GM12878 (cell line): ENCODE measurements at regions not wholly inside any gene's neighbourhood (a gene's known extent, or its start where the extent isn't known, plus 50 kb on each side); places are given as distances from the start of the nearest gene placed in this dataset.

Experiments
- ATAC-seq: fragments of 200-7000 bp; cut with Tn5 transposase; 3 replicates; pipeline ENCODE4 v1.9.1; 2020; ENCODE audit warnings: mild to moderate bottlenecking, moderate library complexity
- BruUV-seq: library from RNA; stranded (reverse); fragments of 400-500 nt; replicated peaks from 2 replicates; lab custom pipeline; 2021; lab: Mats Ljungman, UMichigan
- CTCF ChIA-PET: fragments of 300-600 bp; sonication (Branson Sonifier 250); formaldehyde crosslinking; extraction: SDS; loops from one replicate; lab custom pipeline; 2021; ENCODE audit warnings: inconsistent platforms; lab: Yijun Ruan, JAX
- POLR2A ChIA-PET: fragments of 350-600 bp; formaldehyde crosslinking; extraction: SDS; loops from one replicate; lab custom pipeline; 2021; ENCODE audit warnings: inconsistent platforms; lab: Charles Lee
- RAD21 ChIA-PET: fragments of 300-600 bp; sonication (Branson Sonifier 250); formaldehyde crosslinking; loops from one replicate; lab custom pipeline; 2023; ENCODE audit warnings: antibody characterized with exemption; ENCODE audit not compliant: unreplicated experiment; lab: Charles Lee
- SMC1A ChIA-PET: fragments of 300-600 bp; sonication (Branson Sonifier 250); formaldehyde crosslinking; loops from one replicate; lab custom pipeline; 2023; ENCODE audit not compliant: unreplicated experiment, uncharacterized antibody; lab: Charles Lee
- DNase-seq: peaks from one replicate; pipeline ENCODE4 v3.0.0-alpha.2; 2011; ENCODE audit warnings: low read depth, low spot score
- FAIRE-seq: peaks from 3 replicates; lab custom pipeline; 2011; peaks lifted over from hg19 to GRCh38; lab: Jason Lieb, UNC
- H2AFZ ChIP-seq: 2 replicates; pipeline ENCODE4 v1.6.0; 2011; ENCODE audit warnings: low read depth, low read length, control low read depth; ENCODE audit not compliant: control insufficient read depth
- H3K27ac ChIP-seq: 2 replicates; pipeline ENCODE4 v1.5.1; 2011; ENCODE audit warnings: control low read depth; ENCODE audit not compliant: control insufficient read depth, insufficient read depth
- H3K27me3 ChIP-seq, 2 experiments: replicated peaks in 1 of 2; 2 replicates each; pipeline versions ENCODE4 v1.6.0 to v1.6.1; 2011; ENCODE audit warnings: low read length in 1 of 2; ENCODE audit not compliant: control insufficient read depth in 2 of 2, insufficient read depth in 2 of 2
- H3K36me3 ChIP-seq, 2 experiments: 2 replicates each; pipeline ENCODE4 v1.5.1; 2011; ENCODE audit warnings: low read length in 1 of 2; ENCODE audit not compliant: control insufficient read depth in 2 of 2, insufficient read depth in 2 of 2
- H3K4me1 ChIP-seq: 2 replicates; pipeline ENCODE4 v1.6.1; 2011; ENCODE audit warnings: mild to moderate bottlenecking, low read length, moderate library complexity, mixed read lengths; ENCODE audit not compliant: control insufficient read depth, insufficient read depth
- H3K4me2 ChIP-seq: 2 replicates; pipeline ENCODE4 v1.6.0; 2011; ENCODE audit warnings: control low read depth; ENCODE audit not compliant: control insufficient read depth, insufficient read depth
- H3K4me3 ChIP-seq: fragments of 200-600 bp; sonication (generic); 2 replicates; pipeline ENCODE4 v1.5.1; 2016
- H3K79me2 ChIP-seq: 2 replicates; pipeline ENCODE4 v1.6.0; 2011; ENCODE audit warnings: low read length; ENCODE audit not compliant: control insufficient read depth, insufficient read depth
- H3K9ac ChIP-seq: 2 replicates; pipeline ENCODE4 v1.8.0; 2011; ENCODE audit warnings: low read length, control low read depth, mixed read lengths; ENCODE audit not compliant: control insufficient read depth, insufficient read depth
- H3K9me3 ChIP-seq: replicated peaks from 3 replicates; pipeline ENCODE4 v1.5.1; 2011; ENCODE audit warnings: mild to moderate bottlenecking, low read length; ENCODE audit not compliant: control insufficient read depth, insufficient read depth
- H4K20me1 ChIP-seq: 2 replicates; pipeline ENCODE4 v1.6.0; 2011; ENCODE audit not compliant: control insufficient read depth, insufficient read depth
- BACH1 ChIP-seq: fragments of 450-650 bp; IDR thresholded peaks from 2 replicates; pipeline ENCODE4 v1.6.1; 2017; ENCODE audit warnings: mild to moderate bottlenecking, borderline replicate concordance
- BCLAF1 ChIP-seq: fragments of 450-650 bp; IDR thresholded peaks from 2 replicates; pipeline ENCODE4 v1.6.1; 2017; ENCODE audit warnings: antibody characterized with exemption, mild to moderate bottlenecking, moderate library complexity
- BRCA1 ChIP-seq: IDR thresholded peaks from 2 replicates; pipeline ENCODE4 v1.6.1; 2011; ENCODE audit warnings: low read depth, low read length, improper control_type of control experiment
- FOXK2 ChIP-seq: fragments of 450-650 bp; IDR thresholded peaks from 2 replicates; pipeline ENCODE4 v1.6.1; 2017; ENCODE audit warnings: mild to moderate bottlenecking, moderate library complexity
- MLLT1 ChIP-seq: fragments of 450-650 bp; IDR thresholded peaks from 2 replicates; pipeline ENCODE4 v1.6.1; 2016; ENCODE audit warnings: mild to moderate bottlenecking
- NFXL1 ChIP-seq: fragments of 450-650 bp; IDR thresholded peaks from 2 replicates; pipeline ENCODE4 v1.6.1; 2017; ENCODE audit warnings: antibody characterized with exemption, mild to moderate bottlenecking, borderline replicate concordance
- NFYB ChIP-seq: IDR thresholded peaks from 2 replicates; pipeline ENCODE4 v1.6.1; 2011; ENCODE audit warnings: low read depth, mild to moderate bottlenecking, low read length, improper control_type of control experiment, moderate library complexity; ENCODE audit not compliant: insufficient read depth
- NR2C1 ChIP-seq: fragments of 450-650 bp; IDR thresholded peaks from 2 replicates; pipeline ENCODE4 v1.6.1; 2017; ENCODE audit warnings: antibody characterized with exemption, mild to moderate bottlenecking, moderate library complexity
- PKNOX1 ChIP-seq: fragments of 450-650 bp; IDR thresholded peaks from 2 replicates; pipeline ENCODE4 v1.6.1; 2016; ENCODE audit warnings: mild to moderate bottlenecking
- PRDM15 ChIP-seq: fragments of 450-650 bp; formaldehyde crosslinking; IDR thresholded peaks from 2 replicates; pipeline ENCODE4 v1.4.0; 2020; ENCODE audit warnings: mild to moderate bottlenecking, moderate library complexity
- SIX5 ChIP-seq: IDR thresholded peaks from 2 replicates; pipeline ENCODE4 v1.6.1; 2011; ENCODE audit warnings: mild to moderate bottlenecking, low read depth, low read length, moderate library complexity; ENCODE audit not compliant: severe bottlenecking
- SREBF2 ChIP-seq: IDR thresholded peaks from 2 replicates; pipeline ENCODE4 v1.6.1; 2012; ENCODE audit warnings: mild to moderate bottlenecking, low read length
- TARDBP ChIP-seq: IDR thresholded peaks from 2 replicates; pipeline ENCODE4 v1.6.1; 2016; ENCODE audit warnings: borderline replicate concordance
- YBX1 ChIP-seq: fragments of 450-650 bp; IDR thresholded peaks from 2 replicates; pipeline ENCODE4 v1.6.1; 2016; ENCODE audit warnings: antibody characterized with exemption
- WGBS: methylation state at CpG from one replicate; pipeline ENCODE4 v1.1.6; 2016; ENCODE audit warnings: low lambda C conversion rate; ENCODE audit not compliant: insufficient replicate concordance, insufficient coverage; ENCODE audit errors: missing lambda C conversion rate; 5-methylcytosine and 5-hydroxymethylcytosine counted together
- in situ Hi-C: fragments of 300-500 bp; cut with MboI; formaldehyde crosslinking; loops from 9 replicates; pipeline ENCODE4 v1.14.3; 2018; ENCODE audit warnings: mixed read lengths
- intact Hi-C: fragments of 100-400 bp; cut with micrococcal nuclease; formaldehyde crosslinking; loops from one replicate; pipeline ENCODE4 v1.14.2; 2022; ENCODE audit not compliant: unreplicated experiment

- TF ChIP-seq NFYB (no peak), FOXK2 (no peak), SREBF2 (no peak), BACH1 (no peak)
- TF ChIP-seq, all 136 proteins: peak for 0
Measured at GRCh38 chr6:1536526-1537429, 72.9 kb upstream of the FOXC1 start (continued).

GRCh38 chr6:1538369-1538768, 71.3 kb upstream of the FOXC1 start:
- intact Hi-C loops, result no loop called here
- ATAC-seq (no peak), DNase-seq (no peak), FAIRE-seq (no peak)
- Histone ChIP-seq H3K9me3 (no peaks in the 10 kb centered on the region), H3K27me3 (no peaks in the 10 kb centered on the region; a peak in 1 of 4 replicates), H4K20me1 (no peaks in the 10 kb centered on the region), H3K9ac (no peak overlapping the region), H2AFZ (no peak overlapping the region), H3K4me3 (no peak overlapping the region), H3K36me3 (no peaks in the 10 kb centered on the region), H3K4me2 (no peak overlapping the region), H3K4me1 (no peaks in the 10 kb centered on the region), H3K27ac (no peak overlapping the region), H3K79me2 (no peaks in the 10 kb centered on the region)
- 33% methylated on average over 5 of the region's 5 CpGs for WGBS
- SMC1A ChIA-PET, result no interaction called here
- POLR2A ChIA-PET, result no interaction called here
- no TSS peak for BruUV-seq
- in situ Hi-C loops, result no loop called here
- RAD21 ChIA-PET, result no interaction called here
- CTCF ChIA-PET, result no interaction called here
- TF ChIP-seq MLLT1 (no peak), YBX1 (no peak), TARDBP (no peak), NR2C1 (no peak), BRCA1 (no peak), PKNOX1 (no peak), BCLAF1 (no peak), NFXL1 (no peak), SIX5 (no peak), PRDM15 (no peak)
